ENCODE measurements at regions not wholly inside any gene's neighbourhood (a gene's known extent, or its start where the extent isn't known, plus 50 kb on each side); places are given as distances from the start of the nearest gene placed in this dataset.

DNA sequence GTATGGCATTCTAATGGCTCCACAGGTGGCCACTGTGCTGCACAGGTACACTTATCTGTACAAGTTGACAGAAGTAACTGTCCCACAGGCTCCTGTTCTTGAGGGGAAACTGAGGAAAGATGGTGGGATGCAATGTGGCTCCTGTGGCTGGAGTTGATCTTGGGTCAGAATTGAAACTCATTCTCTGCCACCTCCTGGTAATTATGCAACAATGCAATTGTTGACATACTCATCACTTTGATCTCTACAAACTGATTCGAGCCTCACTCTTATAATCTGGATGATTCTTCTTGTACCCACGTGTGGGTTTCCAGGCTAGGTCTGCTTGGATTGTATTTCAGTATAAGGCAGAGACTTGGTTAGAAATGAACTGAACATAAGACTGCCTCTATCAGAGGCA is 148.8 kb downstream of the CCNG2 start:
- no peak for DNase-seq (ENCODE audit: low read depth)
- TF ChIP-seq CTCF (IDR thresholded peaks at IDR 0.05; ENCODE audit: low read depth, low read length, missing control alignments), result peak; percentile 22
- no peak overlapping the region for H3K4me3 ChIP-seq (ENCODE audit: low read depth, low read length)

- DNase-seq (ENCODE audit: low read depth), result no peak
- TF ChIP-seq CTCF (IDR thresholded peaks at IDR 0.05; ENCODE audit: low read depth, low read length, missing control alignments), result no peak
- no peak overlapping the region for H3K4me3 ChIP-seq (ENCODE audit: low read depth, low read length)
These were observed 149.5 kb downstream of the CCNG2 start for GRCh38 chr4:77306496-77306895.

GRCh38 chr4:77308843-77309242 is 151.8 kb downstream of the CCNG2 start:
- no peak overlapping the region for H3K4me3 ChIP-seq (ENCODE audit: low read depth, low read length)
- DNase-seq (ENCODE audit: low read depth), result no peak
- TF ChIP-seq CTCF (IDR thresholded peaks at IDR 0.05; ENCODE audit: low read depth, low read length, missing control alignments), result peak; percentile 44

GRCh38 chr4:77309496-77309895 is 152.5 kb downstream of the CCNG2 start:
- DNase-seq (ENCODE audit: low read depth), result no peak
- no peak overlapping the region for H3K4me3 ChIP-seq (ENCODE audit: low read depth, low read length)
- no peak for TF ChIP-seq CTCF (IDR thresholded peaks at IDR 0.05; ENCODE audit: low read depth, low read length, missing control alignments)

DNA sequence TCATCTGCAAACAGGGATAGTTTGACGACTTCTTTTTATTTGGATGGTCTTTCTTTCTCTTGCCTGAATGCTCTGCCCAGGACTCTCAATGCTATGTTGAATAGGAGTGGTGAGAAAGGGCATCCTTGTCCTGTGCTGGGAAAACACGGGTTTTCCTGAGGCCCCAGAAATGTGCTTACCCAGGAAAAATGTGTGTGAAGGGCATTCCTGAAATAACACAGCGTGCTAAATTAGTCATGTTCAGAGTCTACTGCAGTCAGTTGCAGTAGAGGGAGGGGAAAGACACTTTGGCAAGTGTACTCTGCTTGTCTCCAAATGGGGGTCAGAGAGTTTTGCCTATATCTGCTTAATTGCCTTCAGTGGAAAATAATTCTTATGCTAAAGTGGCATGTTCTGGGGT is 153.9 kb downstream of the CCNG2 start:
- no peak for DNase-seq (ENCODE audit: low read depth)
- TF ChIP-seq CTCF (IDR thresholded peaks at IDR 0.05; ENCODE audit: low read depth, low read length, missing control alignments), result no peak
- no peak overlapping the region for H3K4me3 ChIP-seq (ENCODE audit: low read depth, low read length)

DNA sequence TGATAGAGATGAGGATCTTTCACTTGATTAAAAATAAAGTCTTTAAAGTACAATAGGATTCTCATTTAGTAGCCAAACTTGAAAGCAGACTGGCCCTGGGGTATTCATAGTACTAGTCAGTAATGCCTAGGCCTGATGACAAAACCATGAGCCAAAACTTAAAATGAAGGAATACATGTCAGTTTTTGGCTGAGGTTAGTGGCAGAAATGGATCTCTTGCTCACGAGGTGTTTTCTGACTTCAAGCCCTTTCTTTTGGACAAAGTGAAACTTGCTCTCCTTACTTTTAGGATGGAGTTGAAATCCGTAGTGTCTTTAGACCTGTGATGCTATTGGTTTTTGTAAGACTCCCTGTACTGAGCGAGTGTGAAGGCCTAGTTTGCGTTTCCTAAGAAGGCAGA is 157.7 kb downstream of the CCNG2 start:
- no peak for DNase-seq (ENCODE audit: low read depth)
- no peak overlapping the region for H3K4me3 ChIP-seq (ENCODE audit: low read depth, low read length)
- no peak for TF ChIP-seq CTCF (IDR thresholded peaks at IDR 0.05; ENCODE audit: low read depth, low read length, missing control alignments)

DNA sequence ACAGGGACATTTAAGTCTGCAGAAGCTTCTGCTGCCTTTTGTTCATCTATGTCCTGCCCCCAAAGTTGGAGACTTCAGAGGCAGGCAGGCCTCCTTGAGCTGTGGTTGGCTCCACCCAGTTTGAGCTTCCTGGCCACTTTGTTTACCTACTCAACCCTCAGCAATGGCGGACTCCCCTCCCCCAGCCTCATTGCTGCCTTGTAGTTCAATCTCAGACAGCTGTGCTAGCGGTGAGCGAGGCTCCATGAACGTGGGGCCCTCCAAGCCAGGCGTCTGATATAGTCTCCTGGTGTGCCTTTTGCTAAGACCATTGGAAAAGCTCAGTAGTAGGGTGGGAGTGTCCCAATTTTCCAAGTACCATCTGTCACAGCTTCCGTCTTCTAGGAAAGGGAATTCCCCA is 170.1 kb downstream of the CCNG2 start:
- no peak for TF ChIP-seq CTCF (IDR thresholded peaks at IDR 0.05; ENCODE audit: low read depth, low read length, missing control alignments)
- H3K4me3 ChIP-seq (ENCODE audit: low read depth, low read length), result no peak overlapping the region
- DNase-seq (ENCODE audit: low read depth), result no peak
